ENCODE measurements at regions not wholly inside any gene's neighbourhood (a gene's known extent, or its start where the extent isn't known, plus 50 kb on each side); places are given as distances from the start of the nearest gene placed in this dataset.
A peak's percentile ranks its signal among the peaks of the same experiment; 100 is the strongest.

DNA sequence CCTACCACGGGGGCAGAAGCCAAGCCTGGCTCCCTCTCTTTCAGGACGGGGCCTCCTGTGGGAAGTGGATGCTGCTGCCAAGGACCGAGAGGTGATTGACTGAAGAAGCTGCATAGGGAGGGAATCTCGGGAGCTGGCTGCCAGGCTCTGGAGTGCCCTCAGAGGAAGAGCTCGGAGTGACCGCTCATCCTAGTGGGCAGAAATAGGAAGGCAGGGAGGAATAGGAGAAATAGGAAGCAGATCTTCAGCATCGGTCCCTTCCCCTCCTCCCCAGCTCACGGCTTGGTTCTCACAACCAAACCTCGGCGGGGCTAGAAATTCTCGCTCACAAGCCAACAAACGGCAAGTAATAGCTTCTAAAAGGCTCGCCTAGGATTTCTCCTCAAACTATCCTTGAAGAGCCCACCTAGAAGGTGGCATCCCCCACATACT lies 159.9 kb upstream of the RAI14 start:
- Histone ChIP-seq H3K4me1 (ENCODE audit: control insufficient read depth, insufficient read depth, low read length) (peaks cover 46% of the 10 kb centered on the region), H3K9ac (ENCODE audit: low read length in 2 of 2) (no peak overlapping the region), H3K27ac (ENCODE audit: low read length) (no peak overlapping the region)

DNA sequence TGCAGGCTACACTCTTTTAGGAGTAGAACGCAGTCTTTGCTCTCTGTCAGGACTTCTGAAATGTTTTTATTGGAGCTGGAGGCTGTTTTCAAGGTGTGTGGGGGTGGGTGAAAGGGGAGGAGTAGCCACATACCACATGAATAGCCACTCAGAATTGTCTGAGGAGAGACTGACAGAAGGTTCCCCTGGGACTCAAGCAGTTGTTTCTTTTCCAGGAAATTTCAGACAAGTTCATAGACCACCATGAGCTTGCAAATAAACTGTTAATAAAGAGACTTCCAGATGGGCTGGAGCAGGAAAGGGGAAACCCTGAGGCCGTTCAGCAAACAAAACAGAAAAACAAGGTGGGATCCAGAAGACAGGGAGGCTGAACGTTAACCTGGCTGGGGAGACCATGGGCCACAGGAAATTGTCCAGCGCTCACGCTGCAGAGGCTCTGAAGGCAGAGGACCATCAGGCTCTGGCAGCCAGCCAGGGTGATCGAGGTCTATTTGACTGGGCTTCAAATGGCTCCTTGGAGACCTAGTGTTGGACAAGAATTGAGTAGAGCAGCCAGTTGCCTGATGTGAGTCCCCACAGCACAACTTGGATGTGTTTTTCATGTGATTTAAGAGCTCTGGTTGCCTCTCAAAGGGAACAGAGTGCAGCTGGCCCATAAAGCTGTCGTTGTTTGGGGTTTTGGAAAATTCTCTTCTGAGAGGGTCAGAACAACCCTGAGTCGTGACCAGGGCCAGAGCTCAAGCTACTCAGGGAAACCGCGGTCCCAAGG lies 159.2 kb upstream of the RAI14 start:
- Histone ChIP-seq H3K4me3 (ENCODE audit: low read length in 2 of 2) (peak overlapping the region in 1 of 2 donors; percentile 15), H3K27ac (ENCODE audit: low read length) (peak overlapping the region; percentile 24), H3K4me1 (ENCODE audit: control insufficient read depth, insufficient read depth, low read length) (peaks cover 41% of the 10 kb centered on the region), H3K27me3 (ENCODE audit: control insufficient read depth in 1 of 2, insufficient read depth in 2 of 2, low read length in 2 of 2) (no peaks in the 10 kb centered on the region), H3K9ac (ENCODE audit: low read length in 2 of 2) (no peak overlapping the region), H3K9me3 (ENCODE audit: control insufficient read depth in 2 of 2, low read length in 2 of 2) (peaks cover 0 to 4% of the 10 kb centered on the region in 2 donors), H3K36me3 (ENCODE audit: control insufficient read depth in 2 of 2, insufficient read depth in 2 of 2, low read length in 2 of 2) (no peaks in the 10 kb centered on the region)

More for the DNA sequence above, 159.9 kb upstream of the RAI14 start:
- H3K36me3 ChIP-seq (ENCODE audit: control insufficient read depth in 2 of 2, insufficient read depth in 2 of 2, low read length in 2 of 2): no peaks in the 10 kb centered on the region
- peaks cover 0 to 4% of the 10 kb centered on the region in 2 donors for H3K9me3 ChIP-seq (ENCODE audit: control insufficient read depth in 2 of 2, low read length in 2 of 2)
- peak overlapping the region in 1 of 2 donors; percentile 8 for H3K4me3 ChIP-seq (ENCODE audit: low read length in 2 of 2)
- no peaks in the 10 kb centered on the region for H3K27me3 ChIP-seq (ENCODE audit: control insufficient read depth in 1 of 2, insufficient read depth in 2 of 2, low read length in 2 of 2)

DNA sequence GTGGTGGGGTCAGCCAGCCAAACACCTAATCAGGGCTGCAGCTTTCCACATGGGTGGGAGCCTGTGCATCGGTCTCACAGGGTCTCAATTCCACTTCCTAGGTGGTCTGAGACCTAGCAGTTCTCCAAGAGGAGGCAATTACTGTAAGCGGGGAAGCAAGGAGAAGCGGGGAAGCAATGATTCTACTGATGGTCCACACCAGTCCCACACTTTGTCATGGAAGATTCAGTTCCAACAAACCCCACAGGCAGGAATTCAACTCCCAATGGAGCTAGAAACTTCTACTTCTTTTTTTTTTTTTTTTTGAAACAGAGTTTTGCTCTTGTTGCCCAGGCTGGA lies 158.7 kb upstream of the RAI14 start:
- Histone ChIP-seq H3K9ac (ENCODE audit: low read length in 2 of 2) (no peak overlapping the region), H3K4me1 (ENCODE audit: control insufficient read depth, insufficient read depth, low read length) (peaks cover 43% of the 10 kb centered on the region), H3K27ac (ENCODE audit: low read length) (no peak overlapping the region), H3K36me3 (ENCODE audit: control insufficient read depth in 2 of 2, insufficient read depth in 2 of 2, low read length in 2 of 2) (no peaks in the 10 kb centered on the region), H3K9me3 (ENCODE audit: control insufficient read depth in 2 of 2, low read length in 2 of 2) (peaks cover 0 to 4% of the 10 kb centered on the region in 2 donors), H3K4me3 (ENCODE audit: low read length in 2 of 2) (peak overlapping the region in 1 of 2 donors; percentile 15), H3K27me3 (ENCODE audit: control insufficient read depth in 1 of 2, insufficient read depth in 2 of 2, low read length in 2 of 2) (no peaks in the 10 kb centered on the region)

DNA sequence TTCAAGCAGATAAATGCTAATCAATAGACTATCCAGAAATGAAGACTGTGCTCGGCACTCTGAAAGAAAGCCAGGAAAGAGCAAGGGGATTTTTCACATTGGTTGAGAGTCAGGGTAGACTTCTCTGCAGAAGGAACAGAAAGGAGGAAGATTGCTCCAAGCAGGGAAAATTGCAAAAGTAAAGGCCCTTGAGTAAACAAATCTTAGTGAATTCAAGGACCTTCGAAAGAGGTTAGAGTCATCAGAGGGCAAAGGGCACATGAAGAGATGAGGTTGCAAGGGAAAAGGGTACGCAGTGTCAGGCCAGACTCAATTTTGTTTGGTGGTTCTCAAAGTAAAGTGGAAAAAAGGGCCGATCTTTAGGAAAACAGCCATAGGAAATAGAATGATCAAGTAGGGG lies 157.6 kb upstream of the RAI14 start:
- no peak overlapping the region for H3K9ac ChIP-seq (ENCODE audit: low read length in 2 of 2)
- peak overlapping the region; percentile 66 for H3K27ac ChIP-seq (ENCODE audit: low read length)
- H3K4me1 ChIP-seq (ENCODE audit: control insufficient read depth, insufficient read depth, low read length): peaks cover 50% of the 10 kb centered on the region
- no peaks in the 10 kb centered on the region for H3K36me3 ChIP-seq (ENCODE audit: control insufficient read depth in 2 of 2, insufficient read depth in 2 of 2, low read length in 2 of 2)
- peaks cover 0 to 4% of the 10 kb centered on the region in 2 donors for H3K9me3 ChIP-seq (ENCODE audit: control insufficient read depth in 2 of 2, low read length in 2 of 2)
- H3K27me3 ChIP-seq (ENCODE audit: control insufficient read depth in 1 of 2, insufficient read depth in 2 of 2, low read length in 2 of 2): no peaks in the 10 kb centered on the region
- peak overlapping the region; percentile 15 to 29 for H3K4me3 ChIP-seq (ENCODE audit: low read length in 2 of 2)

DNA sequence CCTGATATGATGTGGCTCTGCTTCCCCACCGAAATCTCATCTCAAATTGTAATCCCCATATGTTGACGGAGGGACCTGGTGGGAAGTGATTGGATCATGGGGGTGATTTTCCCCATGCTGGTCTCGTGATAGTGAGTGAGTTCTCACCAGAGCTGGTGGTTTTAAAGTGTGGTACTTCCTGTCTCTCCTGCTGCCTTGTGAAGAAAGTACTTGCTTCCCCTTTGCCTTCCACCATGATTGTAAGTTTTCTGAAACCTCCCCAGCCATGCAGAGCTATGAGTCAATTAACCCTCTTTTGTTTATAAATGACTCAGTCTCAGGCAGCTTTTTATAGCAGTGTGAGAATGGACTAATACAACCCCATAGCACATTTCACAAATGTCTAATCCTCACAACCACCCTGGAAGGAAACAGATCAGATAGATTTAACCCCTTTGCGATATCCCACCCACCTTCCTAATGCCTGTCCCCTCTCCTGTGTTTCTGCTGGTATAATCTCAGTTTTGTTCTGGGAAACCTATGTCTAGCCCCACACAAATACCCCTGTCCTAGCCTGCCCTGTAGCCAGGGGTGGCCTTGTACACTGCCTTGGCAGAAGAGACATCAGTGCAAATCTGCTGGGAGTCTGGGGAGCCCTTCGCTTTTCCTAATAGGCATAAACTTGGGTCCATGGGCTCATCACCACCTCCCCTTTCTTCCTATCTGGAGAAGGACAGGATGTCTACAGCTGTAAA lies 157.0 kb upstream of the RAI14 start:
- Histone ChIP-seq H3K9ac (ENCODE audit: low read length in 2 of 2) (no peak overlapping the region), H3K36me3 (ENCODE audit: control insufficient read depth in 2 of 2, insufficient read depth in 2 of 2, low read length in 2 of 2) (no peaks in the 10 kb centered on the region), H3K27me3 (ENCODE audit: control insufficient read depth in 1 of 2, insufficient read depth in 2 of 2, low read length in 2 of 2) (no peaks in the 10 kb centered on the region), H3K9me3 (ENCODE audit: control insufficient read depth in 2 of 2, low read length in 2 of 2) (peaks cover 0 to 3% of the 10 kb centered on the region in 2 donors), H3K27ac (ENCODE audit: low read length) (peak overlapping the region; percentile 66), H3K4me1 (ENCODE audit: control insufficient read depth, insufficient read depth, low read length) (peaks cover 56% of the 10 kb centered on the region), H3K4me3 (ENCODE audit: low read length in 2 of 2) (peak overlapping the region; percentile 15 to 29)

DNA sequence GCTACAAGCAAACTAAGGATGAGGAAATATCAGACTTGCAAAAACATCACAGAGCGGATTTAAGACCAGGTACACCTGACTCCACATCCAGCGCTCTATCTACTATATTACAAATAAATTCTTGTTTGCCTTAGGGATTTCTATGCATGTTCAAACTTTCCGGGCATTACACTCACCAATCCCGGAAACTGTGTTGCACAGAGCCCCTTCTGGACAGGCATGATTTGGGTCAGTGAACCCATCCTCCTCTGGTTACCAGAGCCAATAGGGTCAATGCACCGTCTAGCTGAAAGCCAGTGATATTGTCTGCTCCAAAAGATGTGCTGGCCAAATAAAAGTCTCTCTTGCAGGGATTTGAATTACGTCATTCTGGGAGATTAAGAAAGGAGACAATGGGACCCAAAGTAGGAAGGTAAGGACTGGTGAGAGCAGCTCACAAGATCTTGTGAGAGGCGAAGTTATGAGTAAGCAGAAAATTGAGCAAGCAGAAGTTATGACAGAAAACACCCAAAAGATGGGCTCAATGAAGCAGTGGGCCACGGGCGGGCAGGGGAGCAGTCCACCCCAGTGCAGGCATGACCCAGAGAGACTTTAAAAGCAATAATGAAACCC lies 155.8 kb upstream of the RAI14 start:
- no peaks in the 10 kb centered on the region for H3K36me3 ChIP-seq (ENCODE audit: control insufficient read depth in 2 of 2, insufficient read depth in 2 of 2, low read length in 2 of 2)
- H3K27ac ChIP-seq (ENCODE audit: low read length): no peak overlapping the region
- no peaks in the 10 kb centered on the region for H3K27me3 ChIP-seq (ENCODE audit: control insufficient read depth in 1 of 2, insufficient read depth in 2 of 2, low read length in 2 of 2)
- H3K4me1 ChIP-seq (ENCODE audit: control insufficient read depth, insufficient read depth, low read length): peaks cover 61% of the 10 kb centered on the region
- H3K4me3 ChIP-seq (ENCODE audit: low read length in 2 of 2): no peak overlapping the region
- no peaks in the 10 kb centered on the region for H3K9me3 ChIP-seq (ENCODE audit: control insufficient read depth in 2 of 2, low read length in 2 of 2)
- no peak overlapping the region for H3K9ac ChIP-seq (ENCODE audit: low read length in 2 of 2)

DNA sequence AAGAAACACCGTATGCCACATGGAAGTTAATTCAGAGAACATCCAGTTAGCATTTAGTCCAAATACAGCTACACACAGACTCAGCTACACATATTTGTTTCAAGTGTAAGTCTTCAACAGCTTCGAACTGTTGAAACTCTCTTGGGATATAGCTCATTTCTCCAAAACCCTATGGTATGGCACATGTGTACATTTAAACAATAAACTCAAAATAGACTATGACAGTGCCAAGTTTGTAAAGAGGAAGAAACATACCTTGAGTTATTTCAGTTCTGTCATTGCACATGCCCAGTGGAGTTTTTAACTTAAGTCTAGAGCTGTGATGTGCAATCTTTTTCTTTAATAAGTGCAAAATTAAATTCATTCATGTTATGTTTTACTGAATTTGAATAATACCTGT lies 155.1 kb upstream of the RAI14 start:
- no peak overlapping the region for H3K4me3 ChIP-seq (ENCODE audit: low read length in 2 of 2)
- H3K4me1 ChIP-seq (ENCODE audit: control insufficient read depth, insufficient read depth, low read length): peaks cover 59% of the 10 kb centered on the region
- no peak overlapping the region for H3K9ac ChIP-seq (ENCODE audit: low read length in 2 of 2)
- H3K36me3 ChIP-seq (ENCODE audit: control insufficient read depth in 2 of 2, insufficient read depth in 2 of 2, low read length in 2 of 2): no peaks in the 10 kb centered on the region
- no peaks in the 10 kb centered on the region for H3K27me3 ChIP-seq (ENCODE audit: control insufficient read depth in 1 of 2, insufficient read depth in 2 of 2, low read length in 2 of 2)
- H3K27ac ChIP-seq (ENCODE audit: low read length): no peak overlapping the region
- H3K9me3 ChIP-seq (ENCODE audit: control insufficient read depth in 2 of 2, low read length in 2 of 2): no peaks in the 10 kb centered on the region

DNA sequence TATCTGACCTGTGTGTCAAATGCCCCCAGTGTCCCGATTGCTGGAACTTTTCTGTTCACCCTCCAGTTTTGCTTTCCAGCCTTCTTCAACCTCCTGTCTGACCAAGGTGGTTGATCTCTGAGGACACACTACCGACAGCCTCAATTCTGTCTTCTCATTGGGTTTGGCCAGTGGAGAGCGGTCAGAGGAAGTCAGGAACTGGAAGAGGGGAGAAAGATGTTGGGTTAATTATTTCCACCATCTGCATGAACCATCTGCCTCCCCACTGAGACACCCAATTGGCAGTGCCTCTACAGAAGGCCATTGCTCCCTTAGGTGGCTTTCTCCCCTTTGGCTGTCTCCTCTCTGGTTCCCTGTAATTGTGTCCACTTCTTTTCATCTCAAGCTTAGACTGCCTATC lies 154.3 kb upstream of the RAI14 start:
- Histone ChIP-seq H3K36me3 (ENCODE audit: control insufficient read depth in 2 of 2, insufficient read depth in 2 of 2, low read length in 2 of 2) (no peaks in the 10 kb centered on the region), H3K27ac (ENCODE audit: low read length) (peak overlapping the region; percentile 46), H3K4me1 (ENCODE audit: control insufficient read depth, insufficient read depth, low read length) (peaks cover 51% of the 10 kb centered on the region), H3K9me3 (ENCODE audit: control insufficient read depth in 2 of 2, low read length in 2 of 2) (no peaks in the 10 kb centered on the region), H3K4me3 (ENCODE audit: low read length in 2 of 2) (no peak overlapping the region), H3K9ac (ENCODE audit: low read length in 2 of 2) (no peak overlapping the region), H3K27me3 (ENCODE audit: control insufficient read depth in 1 of 2, insufficient read depth in 2 of 2, low read length in 2 of 2) (no peaks in the 10 kb centered on the region)

DNA sequence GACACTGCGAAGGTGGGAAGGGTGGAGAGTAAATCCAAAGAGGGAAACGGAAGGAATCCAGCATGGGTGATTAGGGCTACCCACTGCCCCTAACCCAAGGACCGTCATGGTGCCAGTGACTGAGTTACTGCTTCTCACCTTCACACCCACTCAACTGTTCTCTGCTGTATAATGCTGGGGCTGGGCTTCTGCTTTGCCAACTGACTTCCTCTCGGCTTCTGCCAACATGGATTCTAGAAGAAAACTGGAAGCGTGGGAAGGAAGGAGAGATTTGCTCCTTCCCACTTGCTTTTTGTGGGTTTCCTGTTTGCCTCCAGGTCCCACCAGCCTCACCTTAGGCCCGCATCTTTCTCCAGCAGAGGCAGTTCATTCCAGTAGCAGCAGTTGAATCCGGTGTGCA lies 153.5 kb upstream of the RAI14 start:
- Histone ChIP-seq H3K27me3 (ENCODE audit: control insufficient read depth in 1 of 2, insufficient read depth in 2 of 2, low read length in 2 of 2) (no peaks in the 10 kb centered on the region), H3K4me3 (ENCODE audit: low read length in 2 of 2) (no peak overlapping the region), H3K9me3 (ENCODE audit: control insufficient read depth in 2 of 2, low read length in 2 of 2) (no peaks in the 10 kb centered on the region), H3K36me3 (ENCODE audit: control insufficient read depth in 2 of 2, insufficient read depth in 2 of 2, low read length in 2 of 2) (no peaks in the 10 kb centered on the region), H3K27ac (ENCODE audit: low read length) (peak overlapping the region; percentile 46), H3K9ac (ENCODE audit: low read length in 2 of 2) (no peak overlapping the region), H3K4me1 (ENCODE audit: control insufficient read depth, insufficient read depth, low read length) (peaks cover 44% of the 10 kb centered on the region)

DNA sequence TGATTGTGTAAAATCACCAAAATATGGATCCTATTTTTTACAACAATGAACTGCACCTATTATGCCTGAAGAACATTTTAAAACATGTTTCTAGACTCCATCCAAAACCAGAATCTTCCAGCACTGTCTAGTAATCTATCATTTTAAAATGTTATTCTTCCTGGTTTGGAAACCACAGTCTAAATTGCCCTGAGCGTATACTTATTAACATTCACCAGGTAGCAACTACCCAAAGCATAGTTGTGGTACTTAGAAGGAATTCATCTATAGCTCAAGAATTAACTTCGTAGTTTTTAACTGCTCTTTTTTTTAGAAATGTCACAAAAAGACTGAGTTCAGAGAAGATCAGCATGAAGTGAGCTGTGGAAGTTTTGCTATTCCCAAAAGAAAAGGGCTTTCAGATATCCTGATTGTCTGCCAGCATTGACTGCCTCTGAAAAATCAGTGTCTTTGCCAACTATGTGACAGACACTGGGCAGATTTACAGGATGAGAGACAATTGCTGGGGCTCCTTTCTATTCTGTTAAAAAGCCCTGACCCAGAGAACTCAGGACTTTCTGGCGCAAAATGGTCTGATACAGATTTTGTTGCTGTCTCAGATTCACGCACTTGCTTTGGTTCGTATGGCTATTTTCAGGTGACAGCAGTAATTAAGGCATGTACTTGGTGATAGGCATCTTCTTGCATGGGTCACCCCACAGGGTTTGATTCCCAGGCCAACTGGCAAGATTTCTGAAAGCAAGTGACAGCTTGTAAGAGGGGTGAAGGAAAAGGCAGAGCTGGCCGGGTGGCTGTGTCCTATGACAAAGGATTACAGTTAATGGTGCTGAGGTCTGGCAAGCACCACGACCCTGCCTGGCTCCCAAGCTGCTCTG lies 152.5 kb upstream of the RAI14 start:
- no peaks in the 10 kb centered on the region for H3K36me3 ChIP-seq (ENCODE audit: control insufficient read depth in 2 of 2, insufficient read depth in 2 of 2, low read length in 2 of 2)
- H3K4me1 ChIP-seq (ENCODE audit: control insufficient read depth, insufficient read depth, low read length): peaks cover 41% of the 10 kb centered on the region
- no peak overlapping the region for H3K9ac ChIP-seq (ENCODE audit: low read length in 2 of 2)
- H3K27me3 ChIP-seq (ENCODE audit: control insufficient read depth in 1 of 2, insufficient read depth in 2 of 2, low read length in 2 of 2): no peaks in the 10 kb centered on the region
- H3K4me3 ChIP-seq (ENCODE audit: low read length in 2 of 2): peak overlapping the region in 1 of 2 donors; percentile 55
- H3K9me3 ChIP-seq (ENCODE audit: control insufficient read depth in 2 of 2, low read length in 2 of 2): no peaks in the 10 kb centered on the region
- peak overlapping the region; percentile 69 for H3K27ac ChIP-seq (ENCODE audit: low read length)
